A549 (cell line): ENCODE measurements at regions not wholly inside any gene's neighbourhood (a gene's known extent, or its start where the extent isn't known, plus 50 kb on each side); places are given as distances from the start of the nearest gene placed in this dataset.

ENCODE experiments used
- BHLHE40 ChIP-seq: IDR thresholded peaks from 2 replicates; pipeline ENCODE4 v1.6.1; 2012; ENCODE audit warnings: low read depth, low read length, inconsistent platforms
- EP300 ChIP-seq, 2 experiments: fragments of >200 bp; sonication (Bioruptor Twin); formaldehyde crosslinking; IDR thresholded peaks; 2 replicates in 1 of 2; 3 replicates in 1 of 2; pipeline ENCODE4 v1.6.1; 2016 to 2017
- ESRRA ChIP-seq: fragments of 150-350 bp; IDR thresholded peaks from 2 replicates; pipeline ENCODE4 v1.6.1; 2014; ENCODE audit warnings: mild to moderate bottlenecking, low read length, borderline replicate concordance
- NR3C1 ChIP-seq: fragments of >200 bp; sonication (Bioruptor Twin); formaldehyde crosslinking; IDR thresholded peaks from 3 replicates; pipeline ENCODE4 v1.6.1; 2017
- POLR2A ChIP-seq: IDR thresholded peaks from 2 replicates; pipeline ENCODE4 v1.6.1; 2012; ENCODE audit warnings: mild to moderate bottlenecking, low read length
- POLR2AphosphoS2 ChIP-seq: conservative IDR thresholded peaks from 2 replicates; pipeline ENCODE4 v1.6.1; 2012; ENCODE audit warnings: low read length, improper control_type of control experiment, inconsistent platforms
- RAD21 ChIP-seq, 2 experiments: fragments of >200 bp in 1 of 2; sonication (Bioruptor Twin) in 1 of 2; formaldehyde crosslinking in 1 of 2; IDR thresholded peaks in 1 of 2; conservative IDR thresholded peaks in 1 of 2; 2 replicates in 1 of 2; 3 replicates in 1 of 2; pipeline ENCODE4 v1.6.1; 2012 to 2018; ENCODE audit warnings: inconsistent platforms in 1 of 2
- RFX5 ChIP-seq: fragments of 450-650 bp; IDR thresholded peaks from 2 replicates; pipeline ENCODE4 v1.7.1; 2014; ENCODE audit warnings: antibody characterized with exemption, mild to moderate bottlenecking, moderate library complexity
- SMC3 ChIP-seq: fragments of >200 bp; sonication (Bioruptor Twin); formaldehyde crosslinking; IDR thresholded peaks from 3 replicates; pipeline ENCODE4 v1.6.1; 2018; ENCODE audit warnings: inconsistent platforms
- TF ChIP-seq, protein P1 (sequence below): fragments of >200 bp; sonication (Bioruptor Twin); formaldehyde crosslinking; IDR thresholded peaks from 3 replicates; pipeline ENCODE4 v1.5.1; 2016

DNA sequence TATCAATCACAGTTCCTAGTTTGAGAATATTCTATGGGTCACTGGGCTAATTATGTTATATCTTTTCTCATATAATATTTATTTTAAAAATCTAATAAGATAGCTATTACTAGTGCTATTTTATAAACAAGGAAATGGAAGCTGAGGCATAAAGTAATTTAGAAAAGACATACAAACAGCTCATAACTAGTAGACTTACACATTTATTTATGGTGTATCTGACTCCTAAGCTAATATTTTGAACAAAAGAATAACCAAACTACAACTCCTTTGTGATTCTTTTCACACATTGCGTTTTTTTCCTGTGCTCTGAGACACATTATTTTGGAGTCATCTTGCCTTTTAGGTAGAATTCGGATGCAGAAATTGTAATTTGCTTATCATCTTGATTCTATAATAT lies 742.0 kb upstream of the LRRTM4 start:
- TF ChIP-seq, protein P1, sequence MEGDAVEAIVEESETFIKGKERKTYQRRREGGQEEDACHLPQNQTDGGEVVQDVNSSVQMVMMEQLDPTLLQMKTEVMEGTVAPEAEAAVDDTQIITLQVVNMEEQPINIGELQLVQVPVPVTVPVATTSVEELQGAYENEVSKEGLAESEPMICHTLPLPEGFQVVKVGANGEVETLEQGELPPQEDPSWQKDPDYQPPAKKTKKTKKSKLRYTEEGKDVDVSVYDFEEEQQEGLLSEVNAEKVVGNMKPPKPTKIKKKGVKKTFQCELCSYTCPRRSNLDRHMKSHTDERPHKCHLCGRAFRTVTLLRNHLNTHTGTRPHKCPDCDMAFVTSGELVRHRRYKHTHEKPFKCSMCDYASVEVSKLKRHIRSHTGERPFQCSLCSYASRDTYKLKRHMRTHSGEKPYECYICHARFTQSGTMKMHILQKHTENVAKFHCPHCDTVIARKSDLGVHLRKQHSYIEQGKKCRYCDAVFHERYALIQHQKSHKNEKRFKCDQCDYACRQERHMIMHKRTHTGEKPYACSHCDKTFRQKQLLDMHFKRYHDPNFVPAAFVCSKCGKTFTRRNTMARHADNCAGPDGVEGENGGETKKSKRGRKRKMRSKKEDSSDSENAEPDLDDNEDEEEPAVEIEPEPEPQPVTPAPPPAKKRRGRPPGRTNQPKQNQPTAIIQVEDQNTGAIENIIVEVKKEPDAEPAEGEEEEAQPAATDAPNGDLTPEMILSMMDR: no peak
- no peak for TF ChIP-seq POLR2A
- TF ChIP-seq EP300 (IDR thresholded peaks at IDR 0.05): no peak
- TF ChIP-seq BHLHE40: no peak
- no peak for TF ChIP-seq POLR2AphosphoS2
- TF ChIP-seq ESRRA: no peak
- no peak for TF ChIP-seq SMC3
- TF ChIP-seq RFX5: no peak
- TF ChIP-seq NR3C1: no peak
- TF ChIP-seq RAD21 (conservative IDR thresholded peaks at IDR 0.05 in 1 of 2, IDR thresholded peaks at IDR 0.05 in 1 of 2): no peak
